Adrenal gland (tissue), 5 donors: ENCODE measurements at regions not wholly inside any gene's neighbourhood (a gene's known extent, or its start where the extent isn't known, plus 50 kb on each side); places are given as distances from the start of the nearest gene placed in this dataset.

Experiments used
- POLR2A ChIP-seq, 2 donors: fragments of 450-650 bp; IDR thresholded peaks; one replicate each; pipeline ENCODE4 v1.6.1; 2017; ENCODE audit warnings: antibody characterized with exemption in 2 of 2, mild to moderate bottlenecking in 2 of 2, moderate library complexity in 1 of 2
- TF ChIP-seq, protein P1 (sequence below), 6 experiments: fragments of 450-650 bp in 4 of 6; fragments of 200-600 bp in 2 of 6; sonication (generic) in 1 of 6; IDR thresholded peaks; 1 replicate in 5 of 6; 2 replicates in 1 of 6; pipeline versions ENCODE4 v1.5.1 to v1.8.0; 2016 to 2021; ENCODE audit warnings: antibody characterized with exemption in 6 of 6, mild to moderate bottlenecking in 2 of 6, moderate library complexity in 1 of 6
- donor health status: DM: no; HTN: no; CAD: no.

- TF ChIP-seq, protein P1, sequence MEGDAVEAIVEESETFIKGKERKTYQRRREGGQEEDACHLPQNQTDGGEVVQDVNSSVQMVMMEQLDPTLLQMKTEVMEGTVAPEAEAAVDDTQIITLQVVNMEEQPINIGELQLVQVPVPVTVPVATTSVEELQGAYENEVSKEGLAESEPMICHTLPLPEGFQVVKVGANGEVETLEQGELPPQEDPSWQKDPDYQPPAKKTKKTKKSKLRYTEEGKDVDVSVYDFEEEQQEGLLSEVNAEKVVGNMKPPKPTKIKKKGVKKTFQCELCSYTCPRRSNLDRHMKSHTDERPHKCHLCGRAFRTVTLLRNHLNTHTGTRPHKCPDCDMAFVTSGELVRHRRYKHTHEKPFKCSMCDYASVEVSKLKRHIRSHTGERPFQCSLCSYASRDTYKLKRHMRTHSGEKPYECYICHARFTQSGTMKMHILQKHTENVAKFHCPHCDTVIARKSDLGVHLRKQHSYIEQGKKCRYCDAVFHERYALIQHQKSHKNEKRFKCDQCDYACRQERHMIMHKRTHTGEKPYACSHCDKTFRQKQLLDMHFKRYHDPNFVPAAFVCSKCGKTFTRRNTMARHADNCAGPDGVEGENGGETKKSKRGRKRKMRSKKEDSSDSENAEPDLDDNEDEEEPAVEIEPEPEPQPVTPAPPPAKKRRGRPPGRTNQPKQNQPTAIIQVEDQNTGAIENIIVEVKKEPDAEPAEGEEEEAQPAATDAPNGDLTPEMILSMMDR (IDR thresholded peaks at IDR 0.05), result no peak
- no peak for TF ChIP-seq POLR2A (IDR thresholded peaks at IDR 0.05)
These were observed 390.5 kb upstream of the HSF2 start for GRCh38 chr6:122009000-122009350.
